GM12878 (cell line): ENCODE measurements at regions not wholly inside any gene's neighbourhood (a gene's known extent, or its start where the extent isn't known, plus 50 kb on each side); places are given as distances from the start of the nearest gene placed in this dataset.
A peak's percentile ranks its signal among the peaks of the same experiment; 100 is the strongest.

Experiments
- BCL3 ChIP-seq: IDR thresholded peaks from 2 replicates; pipeline ENCODE4 v1.6.1; 2011; ENCODE audit warnings: borderline replicate concordance, low read depth, mild to moderate bottlenecking, moderate library complexity, low read length; ENCODE audit not compliant: insufficient read depth, poor library complexity, severe bottlenecking
- CREB1 ChIP-seq: IDR thresholded peaks from 2 replicates; pipeline ENCODE4 v1.6.1; 2012; ENCODE audit warnings: low read depth, mild to moderate bottlenecking, inconsistent platforms
- CUX1 ChIP-seq: IDR thresholded peaks from 2 replicates; pipeline ENCODE4 v1.6.1; 2012; ENCODE audit warnings: improper control_type of control experiment, low read depth, low read length; ENCODE audit not compliant: insufficient replicate concordance
- ETV6 ChIP-seq, 2 experiments: fragments of 450-650 bp in 1 of 2; IDR thresholded peaks in 1 of 2; conservative IDR thresholded peaks in 1 of 2; 2 replicates each; pipeline ENCODE4 v1.6.1; 2014; ENCODE audit warnings: antibody characterized with exemption in 1 of 2, borderline replicate concordance in 1 of 2, low read depth in 1 of 2, mild to moderate bottlenecking in 1 of 2, moderate library complexity in 1 of 2
- JUND ChIP-seq: IDR thresholded peaks from 2 replicates; pipeline ENCODE4 v1.6.1; 2012; ENCODE audit warnings: low read depth, mild to moderate bottlenecking, low read length, improper control_type of control experiment, moderate library complexity
- NFYA ChIP-seq: IDR thresholded peaks from 2 replicates; pipeline ENCODE4 v1.6.1; 2011; ENCODE audit warnings: low read depth, mild to moderate bottlenecking, low read length, improper control_type of control experiment, borderline replicate concordance
- PAX5 ChIP-seq: IDR thresholded peaks from 2 replicates; pipeline ENCODE4 v1.6.1; 2011; ENCODE audit warnings: low read depth, low read length, borderline replicate concordance
- POLR2AphosphoS5 ChIP-seq: IDR thresholded peaks from 2 replicates; pipeline ENCODE4 v1.6.1; 2011; ENCODE audit warnings: mild to moderate bottlenecking, low read length, inconsistent platforms
- SKIL ChIP-seq: fragments of 450-650 bp; IDR thresholded peaks from 2 replicates; pipeline ENCODE4 v1.6.1; 2017; ENCODE audit warnings: mild to moderate bottlenecking, low read depth, inconsistent platforms; ENCODE audit not compliant: poor library complexity, severe bottlenecking
- SREBF1 ChIP-seq: IDR thresholded peaks from 2 replicates; pipeline ENCODE4 v1.6.1; 2012; ENCODE audit warnings: mild to moderate bottlenecking, low read length
- SREBF2 ChIP-seq: IDR thresholded peaks from 2 replicates; pipeline ENCODE4 v1.6.1; 2012; ENCODE audit warnings: mild to moderate bottlenecking, low read length
- STAT3 ChIP-seq: IDR thresholded peaks from 2 replicates; pipeline ENCODE4 v1.6.1; 2011; ENCODE audit warnings: low read depth, low read length, improper control_type of control experiment
- TCF3 ChIP-seq: IDR thresholded peaks from 2 replicates; pipeline ENCODE4 v1.6.1; 2012; ENCODE audit warnings: low read depth, mild to moderate bottlenecking, low read length, borderline replicate concordance; ENCODE audit not compliant: insufficient read depth

GRCh38 chr7:20030417-20030816 lies 186.8 kb downstream of the MACC1 start (continued):
- TF ChIP-seq SKIL (no peak), PAX5 (no peak), SREBF2 (no peak), TCF3 (no peak), BCL3 (no peak), STAT3 (no peak), NFYA (no peak), CUX1 (no peak), ETV6 (conservative IDR thresholded peaks at IDR 0.05 in 1 of 2, IDR thresholded peaks at IDR 0.05 in 1 of 2; ENCODE audit: borderline replicate concordance in 1 of 2, low read depth in 1 of 2) (peak in 1 of 2 experiments; percentile 29; a peak in 1 of 4 replicates), JUND (no peak), SREBF1 (no peak), POLR2AphosphoS5 (no peak), CREB1 (no peak)
